ENCODE measurements at regions not wholly inside any gene's neighbourhood (a gene's known extent, or its start where the extent isn't known, plus 50 kb on each side); places are given as distances from the start of the nearest gene placed in this dataset.
A peak's percentile ranks its signal among the peaks of the same experiment; 100 is the strongest.

- Histone ChIP-seq H3K9me2 (ENCODE audit: insufficient read depth) (no peaks in the 10 kb centered on the region), H4K20me1 (ENCODE audit: insufficient read depth) (no peaks in the 10 kb centered on the region), H3K4me2 (ENCODE audit: low read length) (peak overlapping the region; percentile 1; the same call in 1 of the 2 replicates), H2AFZ (ENCODE audit: low read depth, low read length, poor library complexity, severe bottlenecking) (no peak overlapping the region), H3K4me1 (ENCODE audit: control insufficient read depth in 1 of 2, insufficient read depth in 2 of 2, low read length in 2 of 2) (0 out of 4 replicates have a peak, but pooled peaks cover 3 to 4% of the 10 kb centered on the region in 2 experiments), H3K9me3 (ENCODE audit: control insufficient read depth in 1 of 2, insufficient read depth in 1 of 2, low read depth in 1 of 2, low read length in 2 of 2) (no peaks in the 10 kb centered on the region), H3K79me2 (ENCODE audit: insufficient read depth, low read length) (no peaks in the 10 kb centered on the region), H3K36me3 (ENCODE audit: control insufficient read depth in 1 of 2, insufficient read depth in 2 of 2, low read length in 2 of 2) (no peaks in the 10 kb centered on the region), H3K4me3 (replicated peaks in 1 of 2; ENCODE audit: low read depth in 1 of 2, low read length in 2 of 2) (no peak overlapping the region), H3K27ac (ENCODE audit: low read depth, low read length) (no peak overlapping the region), H3K27me3 (ENCODE audit: insufficient read depth, low read length) (peaks cover 3% of the 10 kb centered on the region; the same call in 1 of the 2 replicates), H3K9ac (ENCODE audit: low read length) (no peak overlapping the region)
- ATAC-seq (no peak), DNase-seq (ENCODE audit: low read depth, low spot score) (no peak)
- ChIA-PET CTCF (interaction anchor here (0.6 to 2.1 kb wide), 8 partner anchors 9 to 965 kb away, joined by 3 to 8 read pairs (median 4); no protein-coding TSS in a partner anchor), POLR2A (no interaction called here), RAD21 (ENCODE audit: low non-redundant PET in 1 of 2, low total read pairs in 2 of 2, uncharacterized antibody in 2 of 2, unreplicated experiment in 2 of 2) (interaction anchor here in 1 of 2 experiments (0.9 kb wide), 1 partner anchor 84 kb away, joined by 3 read pairs; no protein-coding TSS in a partner anchor)
- BruUV-seq (replicated peaks) = no TSS peak
- TF ChIP-seq TCF7L2 (IDR thresholded peaks at IDR 0.05; ENCODE audit: borderline replicate concordance, extremely low read depth, insufficient read depth, insufficient read length) = no peak
- no peak for TF ChIP-seq ZBTB33 (IDR thresholded peaks at IDR 0.05; ENCODE audit: extremely low read depth, insufficient replicate concordance, low read length)
- TF ChIP-seq POLR2AphosphoS5 (IDR thresholded peaks at IDR 0.05; ENCODE audit: low read depth, low read length) = no peak
- no peak for TF ChIP-seq YY1 (IDR thresholded peaks at IDR 0.05; ENCODE audit: extremely low read depth, insufficient replicate concordance, low read depth, low read length)
- TF ChIP-seq EGR1 (IDR thresholded peaks at IDR 0.05; ENCODE audit: low read depth) = no peak
- TF ChIP-seq POLR2A (IDR thresholded peaks at IDR 0.05; ENCODE audit: borderline replicate concordance, extremely low read depth, insufficient read depth, insufficient read length) = no peak
- TF ChIP-seq EZH2phosphoT487 (IDR thresholded peaks at IDR 0.05; ENCODE audit: borderline replicate concordance) = no peak
- TF ChIP-seq SRF (IDR thresholded peaks at IDR 0.05; ENCODE audit: low read depth) = no peak
- no peak for TF ChIP-seq CBX3 (IDR thresholded peaks at IDR 0.05; ENCODE audit: low read depth)
- no peak for TF ChIP-seq EZH2 (IDR thresholded peaks at IDR 0.05)
- TF ChIP-seq CTCF (IDR thresholded peaks at IDR 0.05 in 2 of 3, conservative IDR thresholded peaks at IDR 0.05 in 1 of 3; ENCODE audit: borderline replicate concordance in 1 of 3, insufficient read depth in 1 of 3, low read depth in 2 of 3, low read length in 2 of 3) = no peak
- intact Hi-C loops (cut with micrococcal nuclease) = loop anchor here (5.0 kb wide), 1 partner anchor 169 kb away; no protein-coding TSS in a partner anchor
Measured at GRCh38 chr1:29415861-29416260, 179.5 kb downstream of the PTPRU start.

Data from HCT116 (cell line).